Endothelial cell of umbilical vein (primary cell): ENCODE measurements at regions not wholly inside any gene's neighbourhood (a gene's known extent, or its start where the extent isn't known, plus 50 kb on each side); places are given as distances from the start of the nearest gene placed in this dataset.

Experiments
- BruUV-seq: library from RNA; stranded (reverse); fragments of 400-500 nt; replicated peaks from 2 replicates; lab custom pipeline; 2021; lab: Mats Ljungman, UMichigan
- CTCF ChIA-PET: fragments of 300-600, 350-600 bp; sonication (Branson Sonifier 250); formaldehyde crosslinking; loops from one replicate; lab custom pipeline; 2021; ENCODE audit warnings: antibody characterized with exemption, inconsistent platforms; lab: Charles Lee
- POLR2A ChIA-PET: fragments of 300-600, 350-600 bp; sonication (Branson Sonifier 250); formaldehyde crosslinking; loops from one replicate; lab custom pipeline; 2021; ENCODE audit warnings: antibody characterized with exemption, inconsistent platforms; lab: Charles Lee
- DNase-seq: peaks from one replicate; pipeline ENCODE4 v3.0.0-alpha.2; 2011; ENCODE audit warnings: low read depth, low spot score
- FAIRE-seq: peaks from 2 replicates; lab custom pipeline; 2011; peaks lifted over from hg19 to GRCh38; lab: Jason Lieb, UNC
- H2AFZ ChIP-seq: 2 replicates; pipeline ENCODE4 v1.6.0; 2012; ENCODE audit warnings: low read depth, low read length, control low read depth, inconsistent platforms
- H3K27ac ChIP-seq: 2 replicates; pipeline ENCODE4 v1.5.1; 2011; ENCODE audit warnings: low read depth, mild to moderate bottlenecking, control low read depth, low read length, moderate library complexity; ENCODE audit not compliant: insufficient read depth
- H3K27me3 ChIP-seq, 2 experiments: 2 replicates each; pipeline versions ENCODE4 v1.6.0 to v1.6.1; 2011; ENCODE audit warnings: low read length in 2 of 2, mixed read lengths in 1 of 2; ENCODE audit not compliant: control insufficient read depth in 2 of 2, insufficient read depth in 2 of 2
- H3K36me3 ChIP-seq, 2 experiments: 2 replicates in 1 of 2; 3 replicates in 1 of 2; pipeline ENCODE4 v1.5.1; 2011; ENCODE audit warnings: low read length in 2 of 2, mild to moderate bottlenecking in 1 of 2, moderate library complexity in 1 of 2; ENCODE audit not compliant: control insufficient read depth in 2 of 2, insufficient read depth in 2 of 2; ENCODE audit errors: extremely low read depth in 1 of 2
- H3K4me1 ChIP-seq: 3 replicates; pipeline ENCODE4 v1.5.1; 2011; ENCODE audit warnings: mild to moderate bottlenecking, low read length; ENCODE audit not compliant: control insufficient read depth, insufficient read depth; ENCODE audit errors: extremely low read depth
- H3K4me2 ChIP-seq: 2 replicates; pipeline ENCODE4 v1.6.1; 2011; ENCODE audit warnings: low read length, control low read depth, mixed read lengths; ENCODE audit not compliant: insufficient read depth
- H3K4me3 ChIP-seq, 3 experiments: fragments of 200-600 bp in 1 of 3; sonication (generic), shearing (Covaris generic) in 1 of 3; replicated peaks in 1 of 3; 2 replicates each; pipeline ENCODE4 v1.5.1; 2011 to 2016; ENCODE audit warnings: control low read depth in 3 of 3, low read length in 3 of 3, mild to moderate bottlenecking in 2 of 3, inconsistent platforms in 1 of 3, low read depth in 1 of 3, moderate library complexity in 1 of 3; ENCODE audit not compliant: insufficient read depth in 1 of 3
- H3K79me2 ChIP-seq: 2 replicates; pipeline ENCODE4 v1.6.0; 2012; ENCODE audit warnings: low read length, inconsistent platforms; ENCODE audit not compliant: control insufficient read depth, insufficient read depth
- H3K9ac ChIP-seq: replicated peaks from 2 replicates; pipeline ENCODE3; 2011; ENCODE audit warnings: low read length, control low read depth; ENCODE audit not compliant: insufficient read depth; ENCODE audit errors: extremely low read depth
- H3K9me1 ChIP-seq: replicated peaks from 3 replicates; pipeline ENCODE4 v1.6.0; 2011; ENCODE audit warnings: mild to moderate bottlenecking, low read length; ENCODE audit not compliant: control insufficient read depth, insufficient read depth; ENCODE audit errors: extremely low read depth
- H3K9me3 ChIP-seq: replicated peaks from 2 replicates; pipeline ENCODE4 v1.5.1; 2012; ENCODE audit warnings: low read length, inconsistent platforms; ENCODE audit not compliant: control insufficient read depth, insufficient read depth
- H4K20me1 ChIP-seq: replicated peaks from 2 replicates; pipeline ENCODE3; 2011; ENCODE audit warnings: mild to moderate bottlenecking, low read length; ENCODE audit not compliant: control insufficient read depth, insufficient read depth; ENCODE audit errors: extremely low read depth
- CTCF ChIP-seq, 2 donors: IDR thresholded peaks; 1 replicate in 1 of 2; 2 replicates in 1 of 2; pipeline ENCODE4 v1.5.1; 2011; ENCODE audit warnings: low read length in 2 of 2, mild to moderate bottlenecking in 2 of 2, moderate library complexity in 2 of 2, control low read depth in 1 of 2, inconsistent platforms in 1 of 2, low read depth in 1 of 2; ENCODE audit not compliant: insufficient read depth in 1 of 2; ENCODE audit errors: extremely low read depth in 1 of 2
- EZH2 ChIP-seq: IDR thresholded peaks from 2 replicates; pipeline ENCODE4 v1.6.1; 2012; ENCODE audit warnings: borderline replicate concordance, low read depth, mild to moderate bottlenecking, moderate library complexity, low read length, inconsistent platforms; ENCODE audit not compliant: severe bottlenecking
- FOS ChIP-seq: IDR thresholded peaks from 2 replicates; pipeline ENCODE4 v1.6.1; 2011; ENCODE audit warnings: mild to moderate bottlenecking, low read length, moderate library complexity, borderline replicate concordance; ENCODE audit not compliant: insufficient read depth
- GATA2 ChIP-seq: IDR thresholded peaks from 2 replicates; pipeline ENCODE4 v1.7.0; 2011; ENCODE audit warnings: low read depth, mild to moderate bottlenecking, moderate library complexity, mixed read lengths, low read length; ENCODE audit not compliant: insufficient read length, insufficient read depth
- JUN ChIP-seq: IDR thresholded peaks from 2 replicates; pipeline ENCODE4 v1.6.1; 2011; ENCODE audit warnings: borderline replicate concordance, low read depth; ENCODE audit not compliant: insufficient read length, insufficient read depth
- MAX ChIP-seq: IDR thresholded peaks from 2 replicates; pipeline ENCODE4 v1.6.1; 2011; ENCODE audit not compliant: insufficient read depth, insufficient read length
- POLR2AphosphoS5 ChIP-seq: IDR thresholded peaks from 2 replicates; pipeline ENCODE4 v1.6.1; 2012; ENCODE audit warnings: low read depth, mild to moderate bottlenecking, control low read depth, low read length, moderate library complexity; ENCODE audit not compliant: insufficient read depth
- dilution Hi-C: fragments of 300-500 bp; cut with MboI; formaldehyde crosslinking; loops from one replicate; pipeline ENCODE4 v1.15.0; 2019; ENCODE audit warnings: low sequenced_read_pairs; ENCODE audit not compliant: extremely low pct_ligation_motif_present
- intact Hi-C: fragments of 100-400 bp; cut with micrococcal nuclease; formaldehyde crosslinking; loops from one replicate; pipeline ENCODE4 v1.10.0; 2022

GRCh38 chr1:187985145-187985896 lies 1156.6 kb downstream of the PLA2G4A start:
- dilution Hi-C loops = no loop called here
- BruUV-seq = no TSS peak
- no peaks in the 10 kb centered on the region for H3K4me1 ChIP-seq
- H3K4me3 ChIP-seq = no peak overlapping the region
- H3K9me3 ChIP-seq = no peaks in the 10 kb centered on the region
- no peaks in the 10 kb centered on the region for H3K9me1 ChIP-seq
- H3K27me3 ChIP-seq = no peaks in the 10 kb centered on the region
- ChIA-PET POLR2A (no interaction called here), CTCF (interaction anchor here (1.3 kb wide), 1 partner anchor 19 kb away, joined by 3 read pairs; no protein-coding TSS in a partner anchor)
- H3K36me3 ChIP-seq = no peaks in the 10 kb centered on the region
- H3K9ac ChIP-seq = no peak overlapping the region
- DNase-seq = peak; percentile 3
- no peak overlapping the region for H3K4me2 ChIP-seq
- TF ChIP-seq MAX (no peak), FOS (no peak), JUN (no peak), EZH2 (no peak), POLR2AphosphoS5 (no peak), GATA2 (no peak), CTCF (IDR thresholded peaks at IDR 0.05; ENCODE audit: extremely low read depth in 1 of 2, insufficient read depth in 1 of 2, low read depth in 1 of 2, low read length in 2 of 2) (no peak)
- H2AFZ ChIP-seq = peak overlapping the region; percentile 89
- intact Hi-C loops = no loop called here
- H3K27ac ChIP-seq = no peak overlapping the region
- no peaks in the 10 kb centered on the region for H3K79me2 ChIP-seq
- no peak for FAIRE-seq
- no peaks in the 10 kb centered on the region for H4K20me1 ChIP-seq
